HL-60 (cell line): ENCODE measurements at regions not wholly inside any gene's neighbourhood (a gene's known extent, or its start where the extent isn't known, plus 50 kb on each side); places are given as distances from the start of the nearest gene placed in this dataset.

Experiments
- GABPA ChIP-seq: IDR thresholded peaks from 2 replicates; pipeline ENCODE4 v1.6.1; 2012; ENCODE audit warnings: low read depth
- POLR2AphosphoS5 ChIP-seq: IDR thresholded peaks from 2 replicates; pipeline ENCODE4 v1.6.1; 2012; ENCODE audit warnings: low read depth
- SPI1 ChIP-seq: IDR thresholded peaks from 2 replicates; pipeline ENCODE4 v1.6.1; 2012; ENCODE audit warnings: low read depth, mild to moderate bottlenecking, borderline replicate concordance
- TF ChIP-seq, protein P1 (sequence below): IDR thresholded peaks from one replicate; pipeline ENCODE4 v1.5.1; 2011; ENCODE audit warnings: low read length, control low read depth, inconsistent platforms; ENCODE audit not compliant: insufficient read depth
- TF ChIP-seq, protein P2 (sequence below): IDR thresholded peaks from 2 replicates; pipeline ENCODE4 v1.6.1; 2012; ENCODE audit warnings: low read depth; ENCODE audit not compliant: insufficient replicate concordance

DNA sequence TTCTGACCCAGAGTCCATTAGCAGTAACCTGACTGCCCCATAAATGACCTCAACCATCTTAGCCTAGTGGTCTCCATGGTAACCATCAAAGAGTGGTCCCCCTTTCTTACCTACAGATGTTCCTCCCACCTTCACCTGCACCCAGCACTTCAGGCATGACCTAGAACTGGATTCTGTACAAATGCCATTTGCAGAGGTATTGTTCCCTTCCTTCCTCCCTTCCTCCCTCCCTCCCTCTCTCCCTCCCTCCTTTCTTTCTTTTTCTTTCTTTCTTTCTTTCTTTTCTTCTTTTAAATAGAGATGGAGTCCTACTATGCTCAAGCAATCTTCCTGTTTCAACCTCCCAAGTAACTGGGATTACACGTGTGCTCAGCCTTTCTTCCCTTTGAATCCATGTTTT lies 114.6 kb upstream of the SLC1A4 start:
- TF ChIP-seq, protein P1, sequence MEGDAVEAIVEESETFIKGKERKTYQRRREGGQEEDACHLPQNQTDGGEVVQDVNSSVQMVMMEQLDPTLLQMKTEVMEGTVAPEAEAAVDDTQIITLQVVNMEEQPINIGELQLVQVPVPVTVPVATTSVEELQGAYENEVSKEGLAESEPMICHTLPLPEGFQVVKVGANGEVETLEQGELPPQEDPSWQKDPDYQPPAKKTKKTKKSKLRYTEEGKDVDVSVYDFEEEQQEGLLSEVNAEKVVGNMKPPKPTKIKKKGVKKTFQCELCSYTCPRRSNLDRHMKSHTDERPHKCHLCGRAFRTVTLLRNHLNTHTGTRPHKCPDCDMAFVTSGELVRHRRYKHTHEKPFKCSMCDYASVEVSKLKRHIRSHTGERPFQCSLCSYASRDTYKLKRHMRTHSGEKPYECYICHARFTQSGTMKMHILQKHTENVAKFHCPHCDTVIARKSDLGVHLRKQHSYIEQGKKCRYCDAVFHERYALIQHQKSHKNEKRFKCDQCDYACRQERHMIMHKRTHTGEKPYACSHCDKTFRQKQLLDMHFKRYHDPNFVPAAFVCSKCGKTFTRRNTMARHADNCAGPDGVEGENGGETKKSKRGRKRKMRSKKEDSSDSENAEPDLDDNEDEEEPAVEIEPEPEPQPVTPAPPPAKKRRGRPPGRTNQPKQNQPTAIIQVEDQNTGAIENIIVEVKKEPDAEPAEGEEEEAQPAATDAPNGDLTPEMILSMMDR: no peak
- TF ChIP-seq, protein P2, sequence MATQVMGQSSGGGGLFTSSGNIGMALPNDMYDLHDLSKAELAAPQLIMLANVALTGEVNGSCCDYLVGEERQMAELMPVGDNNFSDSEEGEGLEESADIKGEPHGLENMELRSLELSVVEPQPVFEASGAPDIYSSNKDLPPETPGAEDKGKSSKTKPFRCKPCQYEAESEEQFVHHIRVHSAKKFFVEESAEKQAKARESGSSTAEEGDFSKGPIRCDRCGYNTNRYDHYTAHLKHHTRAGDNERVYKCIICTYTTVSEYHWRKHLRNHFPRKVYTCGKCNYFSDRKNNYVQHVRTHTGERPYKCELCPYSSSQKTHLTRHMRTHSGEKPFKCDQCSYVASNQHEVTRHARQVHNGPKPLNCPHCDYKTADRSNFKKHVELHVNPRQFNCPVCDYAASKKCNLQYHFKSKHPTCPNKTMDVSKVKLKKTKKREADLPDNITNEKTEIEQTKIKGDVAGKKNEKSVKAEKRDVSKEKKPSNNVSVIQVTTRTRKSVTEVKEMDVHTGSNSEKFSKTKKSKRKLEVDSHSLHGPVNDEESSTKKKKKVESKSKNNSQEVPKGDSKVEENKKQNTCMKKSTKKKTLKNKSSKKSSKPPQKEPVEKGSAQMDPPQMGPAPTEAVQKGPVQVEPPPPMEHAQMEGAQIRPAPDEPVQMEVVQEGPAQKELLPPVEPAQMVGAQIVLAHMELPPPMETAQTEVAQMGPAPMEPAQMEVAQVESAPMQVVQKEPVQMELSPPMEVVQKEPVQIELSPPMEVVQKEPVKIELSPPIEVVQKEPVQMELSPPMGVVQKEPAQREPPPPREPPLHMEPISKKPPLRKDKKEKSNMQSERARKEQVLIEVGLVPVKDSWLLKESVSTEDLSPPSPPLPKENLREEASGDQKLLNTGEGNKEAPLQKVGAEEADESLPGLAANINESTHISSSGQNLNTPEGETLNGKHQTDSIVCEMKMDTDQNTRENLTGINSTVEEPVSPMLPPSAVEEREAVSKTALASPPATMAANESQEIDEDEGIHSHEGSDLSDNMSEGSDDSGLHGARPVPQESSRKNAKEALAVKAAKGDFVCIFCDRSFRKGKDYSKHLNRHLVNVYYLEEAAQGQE: no peak
- no peak for TF ChIP-seq POLR2AphosphoS5
- TF ChIP-seq SPI1: no peak
- TF ChIP-seq GABPA: no peak
